VCaP (cell line): ENCODE measurements at regions not wholly inside any gene's neighbourhood (a gene's known extent, or its start where the extent isn't known, plus 50 kb on each side); places are given as distances from the start of the nearest gene placed in this dataset.

Experiments
- H3K27ac ChIP-seq: fragments of 450-650 bp; 2 replicates; pipeline ENCODE4 v1.5.1; 2017
- TF ChIP-seq, protein P1 (sequence below): fragments of 450-650 bp; conservative IDR thresholded peaks from 2 replicates; pipeline ENCODE4 v1.5.1; 2017; ENCODE audit warnings: mild to moderate bottlenecking, moderate library complexity

DNA sequence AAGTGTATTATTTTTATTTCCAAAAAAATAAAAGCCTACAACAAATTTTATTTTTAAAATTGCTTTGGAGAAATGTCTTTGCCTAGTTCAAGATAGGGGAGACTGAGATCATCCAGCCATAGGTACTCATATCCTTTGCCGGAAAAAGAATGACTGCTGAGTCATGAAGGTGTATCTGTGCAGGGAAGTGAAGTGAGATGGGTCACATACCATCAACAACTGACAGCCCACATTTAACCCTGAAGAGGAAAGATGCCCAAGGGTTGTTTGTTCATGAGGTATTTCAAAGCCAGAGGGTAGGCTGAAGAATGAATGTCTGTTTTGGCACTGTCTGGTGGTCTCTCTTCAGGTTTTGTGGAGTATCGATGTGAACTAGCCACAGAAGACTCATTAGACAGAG, 106.7 kb upstream of the TTC29 start:
- TF ChIP-seq, protein P1, sequence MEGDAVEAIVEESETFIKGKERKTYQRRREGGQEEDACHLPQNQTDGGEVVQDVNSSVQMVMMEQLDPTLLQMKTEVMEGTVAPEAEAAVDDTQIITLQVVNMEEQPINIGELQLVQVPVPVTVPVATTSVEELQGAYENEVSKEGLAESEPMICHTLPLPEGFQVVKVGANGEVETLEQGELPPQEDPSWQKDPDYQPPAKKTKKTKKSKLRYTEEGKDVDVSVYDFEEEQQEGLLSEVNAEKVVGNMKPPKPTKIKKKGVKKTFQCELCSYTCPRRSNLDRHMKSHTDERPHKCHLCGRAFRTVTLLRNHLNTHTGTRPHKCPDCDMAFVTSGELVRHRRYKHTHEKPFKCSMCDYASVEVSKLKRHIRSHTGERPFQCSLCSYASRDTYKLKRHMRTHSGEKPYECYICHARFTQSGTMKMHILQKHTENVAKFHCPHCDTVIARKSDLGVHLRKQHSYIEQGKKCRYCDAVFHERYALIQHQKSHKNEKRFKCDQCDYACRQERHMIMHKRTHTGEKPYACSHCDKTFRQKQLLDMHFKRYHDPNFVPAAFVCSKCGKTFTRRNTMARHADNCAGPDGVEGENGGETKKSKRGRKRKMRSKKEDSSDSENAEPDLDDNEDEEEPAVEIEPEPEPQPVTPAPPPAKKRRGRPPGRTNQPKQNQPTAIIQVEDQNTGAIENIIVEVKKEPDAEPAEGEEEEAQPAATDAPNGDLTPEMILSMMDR = no peak

DNA sequence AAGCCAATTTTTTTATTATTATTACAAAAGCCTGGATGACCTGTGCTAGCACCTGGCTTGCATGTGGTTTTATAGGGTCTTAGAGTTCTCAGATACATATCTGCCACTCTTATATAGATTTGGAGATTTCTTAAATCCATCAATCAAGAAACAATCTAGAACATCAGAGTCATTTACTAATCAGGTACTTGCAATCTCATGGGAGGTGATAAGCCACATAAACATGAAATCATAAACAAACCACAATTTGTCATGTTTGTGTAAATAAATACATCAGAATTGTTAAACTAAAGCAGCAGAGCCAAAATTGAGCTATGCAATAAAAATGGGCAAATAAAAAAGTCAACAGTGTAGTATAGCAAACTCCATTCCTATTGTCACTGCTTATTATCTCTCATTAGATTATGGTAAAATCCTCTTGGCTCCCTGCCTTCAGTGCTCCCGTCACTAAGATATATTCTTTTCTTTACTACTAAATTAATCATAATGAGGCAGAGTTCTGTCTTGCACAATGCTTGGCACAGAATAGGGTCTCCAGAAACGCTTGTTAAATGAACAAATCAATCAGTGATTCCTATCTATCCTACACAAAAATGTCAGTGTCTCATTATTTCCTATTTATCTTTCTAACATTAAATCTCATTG, 108.7 kb upstream of the TTC29 start:
- TF ChIP-seq, protein P1 = no peak
- peak overlapping the region; percentile 3; the same call in 1 of the 2 replicates for H3K27ac ChIP-seq

More for the DNA sequence above, 106.7 kb upstream of the TTC29 start:
- no peak overlapping the region for H3K27ac ChIP-seq

DNA sequence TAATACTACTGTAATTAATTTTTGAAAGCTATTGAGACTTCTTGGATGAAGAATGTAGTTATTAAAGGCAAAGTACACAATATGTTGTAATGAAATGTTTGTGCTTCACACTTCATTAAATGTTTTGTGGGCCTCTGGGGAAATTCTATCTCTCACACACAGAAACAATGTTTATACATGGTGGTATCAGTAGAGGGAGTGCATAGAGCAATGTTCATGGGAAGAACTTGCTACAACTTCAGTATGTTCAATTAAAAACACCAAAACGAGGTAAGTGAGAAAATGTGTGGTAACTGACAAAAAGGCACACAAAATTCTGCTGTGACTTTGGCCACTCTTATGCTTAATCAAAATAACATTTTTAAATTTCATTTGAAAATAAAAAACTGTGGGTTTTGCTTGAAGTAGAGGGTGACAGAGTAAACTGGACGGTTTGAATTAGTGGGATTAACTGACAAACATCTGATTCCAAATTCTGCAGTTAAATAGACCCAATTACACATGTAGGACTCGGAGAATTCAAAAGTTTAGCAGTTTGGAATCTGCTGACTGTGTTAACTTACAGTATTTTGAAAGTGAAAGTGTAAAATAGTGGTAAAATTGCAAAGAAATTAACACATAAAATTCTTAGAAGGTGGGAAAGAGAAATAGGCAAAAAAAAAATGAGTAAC, 111.4 kb upstream of the TTC29 start:
- TF ChIP-seq, protein P1 = no peak
- H3K27ac ChIP-seq = no peak overlapping the region

DNA sequence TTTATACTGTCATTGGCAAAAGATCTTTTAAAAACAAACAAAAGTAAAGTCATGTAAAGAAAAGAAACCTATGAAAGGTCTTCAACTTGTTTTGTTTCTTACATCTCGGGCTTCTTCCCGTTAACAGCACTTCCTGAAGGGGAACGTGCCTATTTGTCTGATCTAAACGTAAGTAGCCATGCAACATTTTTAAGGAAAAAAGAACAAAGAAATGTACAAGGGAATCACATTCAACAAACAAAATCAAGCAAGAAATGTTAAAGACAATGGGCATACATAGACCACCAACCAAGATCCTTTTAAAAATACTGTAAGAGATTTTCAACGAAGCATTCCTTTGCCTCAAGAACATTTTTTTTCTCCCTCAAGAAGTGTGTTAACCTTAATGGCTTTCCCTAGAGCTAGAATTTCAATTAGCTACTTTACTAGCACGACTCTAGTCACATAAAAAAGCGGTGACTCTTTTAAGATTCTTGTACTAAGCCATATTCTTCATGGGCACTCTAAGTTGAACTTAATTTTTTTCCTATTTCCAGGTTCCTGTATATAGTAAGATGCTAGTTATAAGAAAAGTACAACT, 112.0 kb upstream of the TTC29 start:
- TF ChIP-seq, protein P1 = no peak
- H3K27ac ChIP-seq = no peak overlapping the region

DNA sequence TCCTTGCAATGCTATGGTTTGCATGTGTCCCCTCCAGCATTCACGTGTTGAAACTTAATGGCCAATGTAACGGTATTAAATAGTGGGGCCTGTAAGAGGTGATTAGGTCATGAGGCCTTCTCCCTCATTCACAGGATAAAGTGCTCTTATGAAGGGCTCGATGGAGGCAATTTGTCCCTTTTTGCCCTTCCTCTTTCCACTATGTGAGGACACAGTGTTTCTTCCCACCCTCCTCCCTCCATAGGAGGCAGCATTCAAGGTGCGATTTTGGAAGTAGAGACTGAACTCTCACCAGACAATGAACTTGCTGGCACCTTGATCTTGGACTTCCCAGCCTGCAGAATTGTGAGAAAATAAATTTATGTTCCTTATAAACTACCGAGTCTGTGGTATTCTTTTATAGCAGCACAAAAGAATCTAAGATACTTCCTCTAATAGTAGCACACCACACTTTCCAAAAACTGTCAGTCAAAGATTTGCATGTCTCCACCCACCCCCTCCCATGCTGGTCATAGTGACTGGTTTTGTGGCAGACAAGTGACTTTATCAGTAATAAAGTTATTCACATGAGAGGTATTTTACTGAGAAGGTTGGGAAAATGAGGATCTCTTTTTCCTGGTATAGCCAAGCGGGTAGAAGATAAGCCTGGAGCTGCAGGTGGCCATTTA, 113.5 kb upstream of the TTC29 start:
- no peak overlapping the region for H3K27ac ChIP-seq
- TF ChIP-seq, protein P1 = no peak

DNA sequence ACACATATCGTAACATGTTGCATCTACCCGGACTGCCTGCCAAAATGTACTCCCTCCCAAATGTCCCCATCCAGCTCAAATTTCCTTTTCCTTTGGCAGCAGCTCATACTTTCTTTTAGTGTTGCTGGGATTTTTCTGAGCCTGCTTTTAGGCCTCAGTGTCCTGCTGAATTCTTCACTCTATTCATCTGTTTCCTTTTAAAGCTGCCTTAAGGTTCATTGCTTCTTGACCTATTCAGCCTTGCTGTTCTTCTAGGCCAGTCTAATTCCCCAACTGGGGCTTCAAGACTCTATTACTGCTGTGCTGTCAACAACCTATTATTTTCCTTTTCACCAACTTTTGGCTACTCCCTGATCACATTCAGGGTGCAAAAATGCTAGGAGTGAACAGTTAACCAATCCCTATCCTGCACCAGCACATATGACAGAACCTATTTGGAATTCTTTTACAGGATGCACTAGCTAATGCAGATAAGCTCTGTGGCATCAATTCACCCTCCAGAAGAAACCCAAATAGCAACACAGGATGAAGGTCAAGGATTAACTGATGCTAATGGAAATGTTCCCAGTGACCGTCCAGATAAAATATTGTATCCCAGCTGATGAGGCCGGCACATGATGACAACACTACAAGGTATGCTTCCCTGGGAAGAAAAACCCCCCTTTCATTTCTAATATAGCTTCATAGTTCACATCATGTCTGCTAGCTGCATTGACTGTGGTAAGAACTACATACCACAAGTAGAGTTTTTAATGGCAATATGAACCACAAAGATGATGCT, 114.7 kb upstream of the TTC29 start:
- TF ChIP-seq, protein P1 = no peak

More for the DNA sequence above, 114.7 kb upstream of the TTC29 start:
- H3K27ac ChIP-seq = no peak overlapping the region
